ENCODE measurements at regions not wholly inside any gene's neighbourhood (a gene's known extent, or its start where the extent isn't known, plus 50 kb on each side); places are given as distances from the start of the nearest gene placed in this dataset.

DNA sequence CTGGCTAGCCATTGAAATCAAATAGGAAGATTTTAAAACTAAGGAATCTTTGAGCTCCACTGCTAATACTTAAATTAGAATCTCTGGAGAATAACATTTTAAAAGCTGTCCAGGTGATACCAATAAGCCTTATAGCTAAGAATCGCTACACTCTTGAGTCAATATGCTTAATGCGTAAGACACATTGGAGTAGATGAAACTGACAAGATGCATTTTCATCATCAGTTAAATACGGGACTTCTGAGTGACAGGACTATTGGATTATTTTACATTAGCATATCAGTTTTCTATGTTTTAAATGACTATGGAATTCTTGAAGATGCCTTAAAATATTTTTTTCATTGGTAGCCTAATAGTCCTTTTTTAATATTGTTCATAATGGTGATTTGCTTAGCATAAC is 80.2 kb downstream of the ATOH1 start:
- no peaks in the 10 kb centered on the region for H3K9me3 ChIP-seq (ENCODE audit: low read length)
- no peak for TF ChIP-seq RAD51 (IDR thresholded peaks at IDR 0.05; ENCODE audit: borderline replicate concordance)
- no peak for TF ChIP-seq ZNF44 (CRISPR knock-in tag; IDR thresholded peaks at IDR 0.05)
- no peak for TF ChIP-seq ZNF143 (CRISPR knock-in tag; IDR thresholded peaks at IDR 0.05)
- no peak for TF ChIP-seq YY1 (IDR thresholded peaks at IDR 0.05; ENCODE audit: insufficient read depth, insufficient replicate concordance, low read depth, low read length)
- TF ChIP-seq ZNF225 (CRISPR knock-in tag; IDR thresholded peaks at IDR 0.05), result no peak
- TF ChIP-seq ZMAT3 (CRISPR knock-in tag; conservative IDR thresholded peaks at IDR 0.05), result no peak
- no peak for TF ChIP-seq SCMH1 (CRISPR knock-in tag; IDR thresholded peaks at IDR 0.05; ENCODE audit: borderline replicate concordance)
- TF ChIP-seq, protein P1, sequence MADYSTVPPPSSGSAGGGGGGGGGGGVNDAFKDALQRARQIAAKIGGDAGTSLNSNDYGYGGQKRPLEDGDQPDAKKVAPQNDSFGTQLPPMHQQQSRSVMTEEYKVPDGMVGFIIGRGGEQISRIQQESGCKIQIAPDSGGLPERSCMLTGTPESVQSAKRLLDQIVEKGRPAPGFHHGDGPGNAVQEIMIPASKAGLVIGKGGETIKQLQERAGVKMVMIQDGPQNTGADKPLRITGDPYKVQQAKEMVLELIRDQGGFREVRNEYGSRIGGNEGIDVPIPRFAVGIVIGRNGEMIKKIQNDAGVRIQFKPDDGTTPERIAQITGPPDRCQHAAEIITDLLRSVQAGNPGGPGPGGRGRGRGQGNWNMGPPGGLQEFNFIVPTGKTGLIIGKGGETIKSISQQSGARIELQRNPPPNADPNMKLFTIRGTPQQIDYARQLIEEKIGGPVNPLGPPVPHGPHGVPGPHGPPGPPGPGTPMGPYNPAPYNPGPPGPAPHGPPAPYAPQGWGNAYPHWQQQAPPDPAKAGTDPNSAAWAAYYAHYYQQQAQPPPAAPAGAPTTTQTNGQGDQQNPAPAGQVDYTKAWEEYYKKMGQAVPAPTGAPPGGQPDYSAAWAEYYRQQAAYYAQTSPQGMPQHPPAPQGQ (CRISPR knock-in tag; IDR thresholded peaks at IDR 0.05; ENCODE audit: borderline replicate concordance), result no peak
- TF ChIP-seq ZMYM2 (CRISPR knock-in tag; IDR thresholded peaks at IDR 0.05), result no peak
- no peak for TF ChIP-seq ZNF891 (CRISPR knock-in tag; IDR thresholded peaks at IDR 0.05)
- TF ChIP-seq, protein P2, sequence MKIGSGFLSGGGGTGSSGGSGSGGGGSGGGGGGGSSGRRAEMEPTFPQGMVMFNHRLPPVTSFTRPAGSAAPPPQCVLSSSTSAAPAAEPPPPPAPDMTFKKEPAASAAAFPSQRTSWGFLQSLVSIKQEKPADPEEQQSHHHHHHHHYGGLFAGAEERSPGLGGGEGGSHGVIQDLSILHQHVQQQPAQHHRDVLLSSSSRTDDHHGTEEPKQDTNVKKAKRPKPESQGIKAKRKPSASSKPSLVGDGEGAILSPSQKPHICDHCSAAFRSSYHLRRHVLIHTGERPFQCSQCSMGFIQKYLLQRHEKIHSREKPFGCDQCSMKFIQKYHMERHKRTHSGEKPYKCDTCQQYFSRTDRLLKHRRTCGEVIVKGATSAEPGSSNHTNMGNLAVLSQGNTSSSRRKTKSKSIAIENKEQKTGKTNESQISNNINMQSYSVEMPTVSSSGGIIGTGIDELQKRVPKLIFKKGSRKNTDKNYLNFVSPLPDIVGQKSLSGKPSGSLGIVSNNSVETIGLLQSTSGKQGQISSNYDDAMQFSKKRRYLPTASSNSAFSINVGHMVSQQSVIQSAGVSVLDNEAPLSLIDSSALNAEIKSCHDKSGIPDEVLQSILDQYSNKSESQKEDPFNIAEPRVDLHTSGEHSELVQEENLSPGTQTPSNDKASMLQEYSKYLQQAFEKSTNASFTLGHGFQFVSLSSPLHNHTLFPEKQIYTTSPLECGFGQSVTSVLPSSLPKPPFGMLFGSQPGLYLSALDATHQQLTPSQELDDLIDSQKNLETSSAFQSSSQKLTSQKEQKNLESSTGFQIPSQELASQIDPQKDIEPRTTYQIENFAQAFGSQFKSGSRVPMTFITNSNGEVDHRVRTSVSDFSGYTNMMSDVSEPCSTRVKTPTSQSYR (CRISPR knock-in tag; IDR thresholded peaks at IDR 0.05; ENCODE audit: borderline replicate concordance), result no peak
- no peak for TF ChIP-seq U2AF2 (IDR thresholded peaks at IDR 0.05; ENCODE audit: low read depth, low read length)
- TF ChIP-seq TOPORS (CRISPR knock-in tag; IDR thresholded peaks at IDR 0.05), result no peak
- no peaks in the 10 kb centered on the region for H3K27me3 ChIP-seq (ENCODE audit: control insufficient read depth in 1 of 2, insufficient read depth in 2 of 2, low read length in 2 of 2)
- CTCF ChIA-PET (ENCODE audit: low intra/inter-chr PET ratio, low total read pairs), result no interaction called here
- intact Hi-C loops (cut with micrococcal nuclease; ENCODE audit: unreplicated experiment), result no loop called here
- no peak for ATAC-seq
- no peak overlapping the region for H3K27ac ChIP-seq (ENCODE audit: extremely low read length, insufficient read depth, low read length)
- H3K9ac ChIP-seq (ENCODE audit: insufficient read depth, low read depth, low read length), result no peak overlapping the region
- no peaks in the 10 kb centered on the region for H3K79me2 ChIP-seq (ENCODE audit: insufficient read depth, low read length)
- BruUV-seq (replicated peaks), result no TSS peak
- H4K20me1 ChIP-seq (ENCODE audit: insufficient read depth, low read length), result no peaks in the 10 kb centered on the region
- H3K4me3 ChIP-seq (replicated peaks in 1 of 3; ENCODE audit: insufficient read depth in 1 of 3, low read depth in 2 of 3, low read length in 3 of 3), result no peak overlapping the region
- no peak for DNase-seq (ENCODE audit: low spot score)
- no peaks in the 10 kb centered on the region for H3K36me3 ChIP-seq (replicated peaks in 1 of 2; ENCODE audit: control insufficient read depth in 1 of 2, insufficient read depth in 2 of 2, low read length in 2 of 2)
- WGBS (ENCODE audit: low lambda C conversion rate), result 26% methylated on average over 3 of the region's 3 CpGs
- in situ Hi-C loops (cut with HindIII; ENCODE audit: extremely low pct_ligation_motif_present, low pct_unique_long_range_greater_than_20kb), result no loop called here
- no peak for FAIRE-seq
- H3K4me2 ChIP-seq (ENCODE audit: low read depth, low read length), result no peak overlapping the region
- POLR2A ChIA-PET, result no interaction called here
- no peak overlapping the region for H2AFZ ChIP-seq (ENCODE audit: low read length)
- H3K4me1 ChIP-seq (ENCODE audit: insufficient read depth, low read length), result no peaks in the 10 kb centered on the region

Data from HepG2 (cell line).